NOMO-1 (cell line): ENCODE measurements at regions not wholly inside any gene's neighbourhood (a gene's known extent, or its start where the extent isn't known, plus 50 kb on each side); places are given as distances from the start of the nearest gene placed in this dataset.
"Not testable (repeated sequence)": the region's sequence is repeated elsewhere in the genome, so short reads cannot be mapped to it uniquely, and the experiment has no call there.

Experiments used
- DNase-seq, 2 experiments: peaks; one replicate each; lab custom pipeline; 2025; ENCODE audit not compliant: unreplicated experiment in 2 of 2; lab: John Stamatoyannopoulos, UW

- no peak for DNase-seq
Observed at GRCh38 chr2:215631696-215632095, 195.8 kb upstream of the FN1 start.

DNA sequence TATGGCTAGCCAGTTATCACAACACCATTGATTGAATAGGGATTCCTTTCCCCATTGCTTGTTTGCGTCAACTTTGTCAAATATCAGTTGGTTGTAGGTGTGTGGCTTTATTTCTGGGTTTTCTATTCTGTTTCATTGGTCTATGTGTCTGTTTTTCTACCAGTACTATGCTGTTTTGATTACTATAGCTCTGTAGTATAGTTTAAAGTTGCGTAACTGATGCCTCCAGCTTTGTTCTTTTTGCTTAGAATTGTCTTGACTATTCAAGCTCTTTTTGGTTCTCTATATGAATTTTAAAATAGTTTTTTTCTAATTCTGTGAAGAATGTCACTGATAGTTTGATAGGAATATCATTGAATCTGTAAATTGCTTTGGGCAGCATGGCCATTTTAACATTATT lies 194.9 kb upstream of the FN1 start:
- not testable (repeated sequence) for DNase-seq

GRCh38 chr2:215627771-215628170 lies 191.9 kb upstream of the FN1 start:
- DNase-seq, result peak in 1 of 2 experiments; percentile 40

GRCh38 chr2:215626812-215627281 lies 191.0 kb upstream of the FN1 start:
- no peak for DNase-seq

- no peak for DNase-seq
Observed at GRCh38 chr2:215626063-215626462, 190.2 kb upstream of the FN1 start.

- DNase-seq, result no peak
Observed at GRCh38 chr2:215625207-215625606, 189.3 kb upstream of the FN1 start.

- DNase-seq, result peak; percentile 6 to 67
Observed at GRCh38 chr2:215624423-215624829, 188.6 kb upstream of the FN1 start.

DNA sequence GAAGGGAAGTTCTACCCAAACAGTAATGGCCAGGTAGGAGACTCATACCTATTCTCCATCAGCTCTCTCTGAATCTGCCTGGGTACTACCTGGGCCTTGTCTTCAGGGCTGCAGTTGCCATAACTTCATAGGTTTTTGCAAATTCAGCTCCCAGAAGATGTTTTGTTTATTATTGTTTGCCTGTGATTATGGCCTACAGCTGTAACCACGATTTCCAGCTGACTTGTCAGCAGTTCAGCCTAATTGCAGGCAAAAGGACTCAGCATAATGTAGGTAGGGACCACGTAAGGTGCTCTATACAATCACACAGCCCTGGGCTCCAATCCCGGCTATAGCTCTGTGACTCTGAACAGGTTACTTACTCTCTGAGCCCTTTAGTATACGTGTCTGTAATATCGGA lies 187.0 kb upstream of the FN1 start:
- no peak for DNase-seq

GRCh38 chr2:215621381-215621780 lies 185.5 kb upstream of the FN1 start:
- DNase-seq, result no peak

GRCh38 chr2:215620528-215620927 lies 184.7 kb upstream of the FN1 start:
- no peak for DNase-seq

GRCh38 chr2:215619989-215620388 lies 184.1 kb upstream of the FN1 start:
- peak; percentile 64 to 76 for DNase-seq

GRCh38 chr2:215619022-215619958 lies 183.4 kb upstream of the FN1 start:
- DNase-seq, result peak in 1 of 2 experiments; percentile 41

DNA sequence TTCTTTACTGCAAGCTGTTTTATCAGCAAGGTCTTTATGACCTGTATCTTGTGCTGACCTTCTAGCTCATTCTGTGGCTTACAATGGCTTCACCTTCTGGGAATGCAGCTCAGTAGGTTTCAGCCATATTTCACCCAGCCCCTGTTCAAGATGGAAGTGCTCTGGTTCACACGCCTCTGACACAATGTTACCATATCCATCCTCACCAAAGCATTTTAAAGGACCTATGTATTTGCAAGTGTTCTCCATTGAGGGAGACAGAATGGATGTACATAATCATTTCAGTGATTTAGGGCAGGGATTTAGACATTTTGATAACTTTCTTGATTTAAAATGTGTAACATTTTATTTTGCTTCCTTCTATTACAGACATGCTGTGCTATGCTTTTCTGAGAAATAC lies 182.3 kb upstream of the FN1 start:
- no peak for DNase-seq

DNA sequence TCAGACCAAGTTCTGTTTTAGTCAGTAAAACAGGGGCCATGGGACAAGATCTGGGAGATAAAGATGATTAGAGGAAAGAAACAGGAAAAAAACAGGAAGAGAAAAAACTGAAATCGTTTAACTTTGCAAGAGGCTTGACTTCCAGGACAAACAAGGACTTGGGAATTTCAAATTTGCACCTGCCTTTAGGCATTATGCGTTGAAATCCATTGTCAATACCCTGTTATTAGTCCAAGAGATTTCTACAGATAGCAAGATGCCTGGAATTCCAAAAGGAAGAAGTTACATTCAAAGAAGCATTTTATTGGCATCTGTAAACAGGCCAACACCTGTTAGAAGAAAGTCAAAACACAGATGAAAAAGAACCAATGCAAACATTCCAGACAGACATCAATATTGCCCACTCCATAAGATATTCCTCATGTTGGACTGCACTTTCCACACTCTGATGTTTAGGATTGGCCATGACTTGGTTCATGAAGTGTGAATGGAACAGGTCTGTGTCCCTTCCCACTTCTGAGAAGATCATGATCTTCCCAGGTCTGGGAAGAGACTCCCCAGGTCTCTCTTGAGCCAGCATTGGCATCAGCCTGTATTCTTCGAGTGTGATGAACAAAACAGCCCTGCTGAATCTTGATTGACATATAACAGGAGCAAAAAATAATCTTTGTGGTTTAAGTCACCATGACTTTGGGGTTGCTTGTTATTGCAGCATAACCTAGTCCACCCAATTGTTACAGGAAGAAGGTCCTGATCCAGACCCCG lies 181.4 kb upstream of the FN1 start:
- DNase-seq, result no peak

- peak; percentile 18 to 54 for DNase-seq
Observed at GRCh38 chr2:215615803-215616174, 179.9 kb upstream of the FN1 start.

- no peak for DNase-seq
Observed at GRCh38 chr2:215615067-215615802, 179.4 kb upstream of the FN1 start.

DNA sequence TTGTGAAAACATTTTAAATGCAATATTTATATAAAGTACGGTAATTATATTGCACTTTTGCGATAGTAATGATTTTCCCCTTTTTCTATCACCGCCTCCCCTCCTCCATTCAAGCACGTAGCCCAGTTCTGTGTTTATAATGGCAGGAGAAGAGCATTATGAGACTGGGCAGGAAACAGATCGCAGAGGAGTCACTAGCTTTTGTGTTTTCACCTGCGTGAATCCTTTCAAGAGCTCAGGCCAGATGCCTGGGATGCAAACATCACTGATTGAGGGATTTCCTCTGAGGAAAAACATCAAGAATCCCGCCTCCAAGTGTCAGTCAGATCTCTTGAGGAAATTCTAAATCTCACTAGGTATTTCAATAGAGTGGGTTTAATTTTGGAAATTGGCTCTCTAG lies 178.4 kb upstream of the FN1 start:
- no peak for DNase-seq

- no peak for DNase-seq
Observed at GRCh38 chr2:215613888-215614287, 178.0 kb upstream of the FN1 start.

- DNase-seq, result no peak
Observed at GRCh38 chr2:215613280-215613679, 177.4 kb upstream of the FN1 start.

- DNase-seq, result no peak
Observed at GRCh38 chr2:215612786-215613185, 176.9 kb upstream of the FN1 start.
